ENCODE measurements at regions not wholly inside any gene's neighbourhood (a gene's known extent, or its start where the extent isn't known, plus 50 kb on each side); places are given as distances from the start of the nearest gene placed in this dataset.
A peak's percentile ranks its signal among the peaks of the same experiment; 100 is the strongest.

DNA sequence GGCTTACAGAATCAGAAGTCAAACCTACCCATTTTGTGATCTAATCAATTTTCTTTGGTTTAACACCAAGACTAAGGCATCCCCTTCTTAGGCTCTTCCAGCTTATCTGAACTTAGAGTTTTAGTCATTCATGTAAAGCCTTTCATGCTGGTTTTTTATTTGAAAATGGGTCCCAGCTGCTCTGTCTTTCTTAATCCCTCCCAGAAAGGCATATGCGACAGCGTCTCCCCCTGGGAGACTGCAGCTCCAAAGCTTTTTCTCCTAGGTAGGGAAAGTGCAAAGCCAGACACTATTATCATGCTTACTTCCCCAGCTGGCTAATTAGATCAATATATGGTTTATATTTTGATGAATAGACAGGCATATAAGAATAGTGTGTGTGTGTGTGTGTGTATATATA lies 96.6 kb upstream of the E2F7 start:
- no peak overlapping the region for H3K4me3 ChIP-seq (replicated peaks in 1 of 2; ENCODE audit: low read depth in 2 of 2, low read length in 2 of 2)
- no peak for DNase-seq (ENCODE audit: low read depth in 2 of 2)
- TF ChIP-seq, protein P1, sequence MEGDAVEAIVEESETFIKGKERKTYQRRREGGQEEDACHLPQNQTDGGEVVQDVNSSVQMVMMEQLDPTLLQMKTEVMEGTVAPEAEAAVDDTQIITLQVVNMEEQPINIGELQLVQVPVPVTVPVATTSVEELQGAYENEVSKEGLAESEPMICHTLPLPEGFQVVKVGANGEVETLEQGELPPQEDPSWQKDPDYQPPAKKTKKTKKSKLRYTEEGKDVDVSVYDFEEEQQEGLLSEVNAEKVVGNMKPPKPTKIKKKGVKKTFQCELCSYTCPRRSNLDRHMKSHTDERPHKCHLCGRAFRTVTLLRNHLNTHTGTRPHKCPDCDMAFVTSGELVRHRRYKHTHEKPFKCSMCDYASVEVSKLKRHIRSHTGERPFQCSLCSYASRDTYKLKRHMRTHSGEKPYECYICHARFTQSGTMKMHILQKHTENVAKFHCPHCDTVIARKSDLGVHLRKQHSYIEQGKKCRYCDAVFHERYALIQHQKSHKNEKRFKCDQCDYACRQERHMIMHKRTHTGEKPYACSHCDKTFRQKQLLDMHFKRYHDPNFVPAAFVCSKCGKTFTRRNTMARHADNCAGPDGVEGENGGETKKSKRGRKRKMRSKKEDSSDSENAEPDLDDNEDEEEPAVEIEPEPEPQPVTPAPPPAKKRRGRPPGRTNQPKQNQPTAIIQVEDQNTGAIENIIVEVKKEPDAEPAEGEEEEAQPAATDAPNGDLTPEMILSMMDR (IDR thresholded peaks at IDR 0.05; ENCODE audit: low read depth, low read length): no peak

DNA sequence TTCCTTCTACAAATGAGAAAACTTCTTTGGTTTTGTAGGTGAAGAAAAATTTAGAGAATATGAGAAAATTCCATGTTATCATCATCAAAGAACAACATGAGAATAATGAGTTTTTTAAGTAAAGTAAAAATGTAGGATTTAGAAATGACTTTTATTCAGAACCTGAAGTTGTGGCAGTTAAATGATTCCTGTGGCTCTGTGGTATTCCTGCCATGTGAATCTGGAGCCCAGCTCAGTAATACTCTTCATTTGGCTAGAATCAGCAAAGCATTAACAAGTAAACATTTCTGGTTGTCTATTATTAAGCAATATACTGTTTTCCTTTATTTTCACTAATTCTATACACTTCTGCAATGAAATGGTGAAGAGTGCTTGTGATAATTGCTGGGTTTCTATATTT lies 95.6 kb upstream of the E2F7 start:
- TF ChIP-seq, protein P1 (IDR thresholded peaks at IDR 0.05; ENCODE audit: low read depth, low read length): no peak
- DNase-seq (ENCODE audit: low read depth in 2 of 2): no peak
- H3K4me3 ChIP-seq (replicated peaks in 1 of 2; ENCODE audit: low read depth in 2 of 2, low read length in 2 of 2): no peak overlapping the region

DNA sequence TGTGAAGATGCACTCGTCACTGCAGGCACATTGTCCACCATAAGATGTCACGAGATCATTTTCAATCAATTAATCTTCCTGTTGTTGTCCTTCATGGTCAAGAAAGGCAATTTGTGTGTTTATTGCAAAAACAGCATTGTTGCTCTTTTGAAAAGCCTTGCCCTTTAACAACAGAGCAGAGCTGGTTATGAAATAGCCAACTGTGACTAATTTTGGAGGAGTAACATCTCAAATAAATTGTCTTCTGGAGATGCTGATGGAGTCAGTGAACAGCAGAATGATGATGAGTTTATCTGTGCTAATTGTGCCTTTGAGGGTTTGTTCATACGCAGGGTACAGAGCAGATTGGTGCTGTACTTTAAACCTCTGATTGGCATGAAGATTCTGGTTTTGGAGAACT lies 88.3 kb upstream of the E2F7 start:
- H3K4me3 ChIP-seq (replicated peaks in 1 of 2; ENCODE audit: low read depth in 2 of 2, low read length in 2 of 2): no peak overlapping the region
- DNase-seq (ENCODE audit: low read depth in 2 of 2): peak; percentile 11 to 27
- TF ChIP-seq, protein P1 (IDR thresholded peaks at IDR 0.05; ENCODE audit: low read depth, low read length): no peak

DNA sequence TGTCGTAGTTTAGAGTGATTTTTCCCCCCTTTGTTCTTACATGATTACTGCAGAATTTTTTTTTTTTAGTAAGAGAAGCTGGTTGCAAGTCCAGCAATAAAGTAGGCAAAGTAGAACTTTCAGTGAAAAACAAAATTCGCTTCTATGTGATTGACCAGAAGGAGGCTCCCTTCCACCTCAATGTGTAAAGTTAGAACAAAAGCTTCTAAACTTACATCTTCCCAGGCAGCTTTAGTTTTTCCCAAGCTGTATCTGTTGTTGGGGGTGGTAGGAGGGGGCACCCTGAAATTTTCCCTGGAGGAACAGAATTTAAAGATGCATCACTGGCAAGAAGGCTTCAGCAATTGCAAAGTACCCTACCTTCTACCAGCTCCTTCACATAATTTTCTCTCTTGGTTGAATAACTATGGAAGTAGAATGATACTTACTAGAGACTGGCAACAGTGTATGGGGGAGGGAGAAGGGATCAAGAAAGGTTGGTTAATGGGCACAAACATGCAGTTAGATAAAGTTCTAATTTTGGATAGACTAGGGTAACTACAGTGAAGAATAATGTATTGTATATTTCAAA lies 87.3 kb upstream of the E2F7 start:
- peak; percentile 70 to 74 for DNase-seq (ENCODE audit: low read depth in 2 of 2)
- TF ChIP-seq, protein P1 (IDR thresholded peaks at IDR 0.05; ENCODE audit: low read depth, low read length): peak; percentile 54
- no peak overlapping the region for H3K4me3 ChIP-seq (replicated peaks in 1 of 2; ENCODE audit: low read depth in 2 of 2, low read length in 2 of 2)

DNA sequence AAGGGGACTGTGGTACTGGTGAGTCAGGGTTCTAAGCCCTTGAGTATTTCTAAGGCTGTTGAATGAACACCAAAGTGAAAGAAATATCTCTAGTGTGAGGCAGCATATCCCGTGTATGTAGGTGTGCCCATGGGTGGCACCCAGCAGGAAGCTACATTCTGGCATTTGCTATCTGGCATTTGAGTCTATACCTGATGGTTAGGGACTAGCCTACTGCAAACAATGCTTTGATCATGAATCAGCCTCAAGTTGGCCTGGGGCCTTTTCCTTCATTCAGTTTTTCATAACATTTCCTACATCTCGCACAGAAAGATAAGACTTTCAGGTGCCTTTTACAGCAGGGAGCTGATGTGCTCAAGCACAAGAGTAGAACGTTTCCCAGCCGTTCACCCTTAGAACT lies 85.7 kb upstream of the E2F7 start:
- TF ChIP-seq, protein P1 (IDR thresholded peaks at IDR 0.05; ENCODE audit: low read depth, low read length): no peak
- no peak for DNase-seq (ENCODE audit: low read depth in 2 of 2)
- H3K4me3 ChIP-seq (replicated peaks in 1 of 2; ENCODE audit: low read depth in 2 of 2, low read length in 2 of 2): no peak overlapping the region

DNA sequence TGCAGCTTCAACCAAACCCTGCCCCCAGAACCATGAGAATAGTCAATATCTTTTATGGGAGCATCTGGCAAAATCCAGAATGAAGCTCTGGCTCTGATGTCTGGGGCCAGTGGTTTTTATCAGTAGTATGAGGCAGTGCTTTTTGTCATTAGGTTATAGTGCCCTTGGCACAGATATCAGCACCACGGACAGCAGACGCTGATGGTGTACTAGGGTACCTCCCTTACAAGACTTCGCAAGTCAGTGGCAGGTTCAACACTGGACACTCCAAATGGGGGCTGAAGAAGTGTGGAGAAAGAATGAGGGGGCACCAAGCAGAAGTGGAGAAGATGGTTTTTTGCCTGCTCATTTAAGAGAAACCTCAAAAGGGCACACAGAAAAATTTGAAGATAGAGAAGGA lies 68.2 kb upstream of the E2F7 start:
- TF ChIP-seq, protein P1 (IDR thresholded peaks at IDR 0.05; ENCODE audit: low read depth, low read length): no peak
- DNase-seq (ENCODE audit: low read depth in 2 of 2): peak; percentile 66 to 71

DNA sequence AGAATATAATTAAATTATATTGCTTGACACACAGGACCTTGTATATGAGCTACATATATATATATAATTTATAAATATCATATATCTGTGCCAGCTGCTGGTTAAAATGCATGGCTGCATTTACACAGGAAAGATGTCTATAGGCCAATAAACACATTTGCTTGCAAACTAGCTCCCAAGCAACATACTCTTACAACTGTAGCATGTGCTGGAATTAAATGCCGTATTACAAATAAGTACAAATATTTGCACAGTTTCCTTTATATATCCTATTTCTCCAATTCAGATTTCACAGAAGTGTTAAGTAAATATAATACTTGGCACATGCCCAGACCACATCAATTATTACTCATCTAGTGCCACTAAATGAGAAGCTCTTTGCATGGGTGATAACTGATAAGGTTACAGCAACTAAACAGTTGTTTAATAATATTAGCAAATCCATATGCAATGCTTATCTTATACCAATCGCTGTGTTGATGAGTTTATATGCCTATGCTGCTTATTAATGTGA lies 66.7 kb upstream of the E2F7 start:
- TF ChIP-seq, protein P1 (IDR thresholded peaks at IDR 0.05; ENCODE audit: low read depth, low read length): no peak
- DNase-seq (ENCODE audit: low read depth in 2 of 2): no peak
- no peak overlapping the region for H3K4me3 ChIP-seq (replicated peaks in 1 of 2; ENCODE audit: low read depth in 2 of 2, low read length in 2 of 2)

More for the DNA sequence above, 68.2 kb upstream of the E2F7 start:
- no peak overlapping the region for H3K4me3 ChIP-seq (replicated peaks in 1 of 2; ENCODE audit: low read depth in 2 of 2, low read length in 2 of 2)
